ENCODE measurements at regions not wholly inside any gene's neighbourhood (a gene's known extent, or its start where the extent isn't known, plus 50 kb on each side); places are given as distances from the start of the nearest gene placed in this dataset.

- TF ChIP-seq EGR1 (IDR thresholded peaks at IDR 0.05; ENCODE audit: low read depth in 2 of 2) (no peak), RAD21 (IDR thresholded peaks at IDR 0.05) (no peak), CTCF (IDR thresholded peaks at IDR 0.05; ENCODE audit: low read depth, low read length, missing input control) (no peak), TAF1 (conservative IDR thresholded peaks at IDR 0.05) (no peak), GABPA (IDR thresholded peaks at IDR 0.05 in 1 of 2, conservative IDR thresholded peaks at IDR 0.05 in 1 of 2) (no peak), YY1 (IDR thresholded peaks at IDR 0.05) (no peak)
- TF ChIP-seq, protein P1, sequence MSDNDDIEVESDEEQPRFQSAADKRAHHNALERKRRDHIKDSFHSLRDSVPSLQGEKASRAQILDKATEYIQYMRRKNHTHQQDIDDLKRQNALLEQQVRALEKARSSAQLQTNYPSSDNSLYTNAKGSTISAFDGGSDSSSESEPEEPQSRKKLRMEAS (IDR thresholded peaks at IDR 0.05): no peak
- TF ChIP-seq, protein P2, sequence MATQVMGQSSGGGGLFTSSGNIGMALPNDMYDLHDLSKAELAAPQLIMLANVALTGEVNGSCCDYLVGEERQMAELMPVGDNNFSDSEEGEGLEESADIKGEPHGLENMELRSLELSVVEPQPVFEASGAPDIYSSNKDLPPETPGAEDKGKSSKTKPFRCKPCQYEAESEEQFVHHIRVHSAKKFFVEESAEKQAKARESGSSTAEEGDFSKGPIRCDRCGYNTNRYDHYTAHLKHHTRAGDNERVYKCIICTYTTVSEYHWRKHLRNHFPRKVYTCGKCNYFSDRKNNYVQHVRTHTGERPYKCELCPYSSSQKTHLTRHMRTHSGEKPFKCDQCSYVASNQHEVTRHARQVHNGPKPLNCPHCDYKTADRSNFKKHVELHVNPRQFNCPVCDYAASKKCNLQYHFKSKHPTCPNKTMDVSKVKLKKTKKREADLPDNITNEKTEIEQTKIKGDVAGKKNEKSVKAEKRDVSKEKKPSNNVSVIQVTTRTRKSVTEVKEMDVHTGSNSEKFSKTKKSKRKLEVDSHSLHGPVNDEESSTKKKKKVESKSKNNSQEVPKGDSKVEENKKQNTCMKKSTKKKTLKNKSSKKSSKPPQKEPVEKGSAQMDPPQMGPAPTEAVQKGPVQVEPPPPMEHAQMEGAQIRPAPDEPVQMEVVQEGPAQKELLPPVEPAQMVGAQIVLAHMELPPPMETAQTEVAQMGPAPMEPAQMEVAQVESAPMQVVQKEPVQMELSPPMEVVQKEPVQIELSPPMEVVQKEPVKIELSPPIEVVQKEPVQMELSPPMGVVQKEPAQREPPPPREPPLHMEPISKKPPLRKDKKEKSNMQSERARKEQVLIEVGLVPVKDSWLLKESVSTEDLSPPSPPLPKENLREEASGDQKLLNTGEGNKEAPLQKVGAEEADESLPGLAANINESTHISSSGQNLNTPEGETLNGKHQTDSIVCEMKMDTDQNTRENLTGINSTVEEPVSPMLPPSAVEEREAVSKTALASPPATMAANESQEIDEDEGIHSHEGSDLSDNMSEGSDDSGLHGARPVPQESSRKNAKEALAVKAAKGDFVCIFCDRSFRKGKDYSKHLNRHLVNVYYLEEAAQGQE (IDR thresholded peaks at IDR 0.05): no peak
- TF ChIP-seq, protein P3, sequence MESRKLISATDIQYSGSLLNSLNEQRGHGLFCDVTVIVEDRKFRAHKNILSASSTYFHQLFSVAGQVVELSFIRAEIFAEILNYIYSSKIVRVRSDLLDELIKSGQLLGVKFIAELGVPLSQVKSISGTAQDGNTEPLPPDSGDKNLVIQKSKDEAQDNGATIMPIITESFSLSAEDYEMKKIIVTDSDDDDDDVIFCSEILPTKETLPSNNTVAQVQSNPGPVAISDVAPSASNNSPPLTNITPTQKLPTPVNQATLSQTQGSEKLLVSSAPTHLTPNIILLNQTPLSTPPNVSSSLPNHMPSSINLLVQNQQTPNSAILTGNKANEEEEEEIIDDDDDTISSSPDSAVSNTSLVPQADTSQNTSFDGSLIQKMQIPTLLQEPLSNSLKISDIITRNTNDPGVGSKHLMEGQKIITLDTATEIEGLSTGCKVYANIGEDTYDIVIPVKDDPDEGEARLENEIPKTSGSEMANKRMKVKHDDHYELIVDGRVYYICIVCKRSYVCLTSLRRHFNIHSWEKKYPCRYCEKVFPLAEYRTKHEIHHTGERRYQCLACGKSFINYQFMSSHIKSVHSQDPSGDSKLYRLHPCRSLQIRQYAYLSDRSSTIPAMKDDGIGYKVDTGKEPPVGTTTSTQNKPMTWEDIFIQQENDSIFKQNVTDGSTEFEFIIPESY (IDR thresholded peaks at IDR 0.05): no peak
Measured at GRCh38 chr2:16284941-16285625, 344.7 kb downstream of the MYCN start.
